Fibroblast of skin of scalp (primary cell): ENCODE measurements at regions not wholly inside any gene's neighbourhood (a gene's known extent, or its start where the extent isn't known, plus 50 kb on each side); places are given as distances from the start of the nearest gene placed in this dataset.

ENCODE experiments used
- DNase-seq: peaks from one replicate; pipeline ENCODE4 v3.0.0-alpha.2; 2013

DNA sequence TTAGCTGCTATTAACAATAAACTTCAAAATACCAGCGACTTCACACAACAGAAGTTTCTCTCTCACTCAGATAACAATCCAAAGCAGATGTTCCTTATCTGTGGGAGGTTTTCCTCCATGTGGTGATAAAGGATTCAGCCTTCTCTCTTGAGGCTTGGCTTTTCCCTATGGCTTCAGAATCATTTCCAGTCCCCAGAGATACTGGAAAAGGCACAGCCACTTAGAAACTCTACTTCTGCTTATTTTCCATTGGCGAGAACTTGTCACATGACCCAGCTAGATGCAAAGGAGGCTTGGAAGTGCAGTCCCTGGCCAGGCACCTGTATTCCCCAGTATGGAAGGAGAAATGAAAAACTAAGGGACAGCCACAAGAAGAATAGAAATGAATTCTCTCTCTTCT, 344.8 kb downstream of the MTX2 start:
- no peak for DNase-seq

DNA sequence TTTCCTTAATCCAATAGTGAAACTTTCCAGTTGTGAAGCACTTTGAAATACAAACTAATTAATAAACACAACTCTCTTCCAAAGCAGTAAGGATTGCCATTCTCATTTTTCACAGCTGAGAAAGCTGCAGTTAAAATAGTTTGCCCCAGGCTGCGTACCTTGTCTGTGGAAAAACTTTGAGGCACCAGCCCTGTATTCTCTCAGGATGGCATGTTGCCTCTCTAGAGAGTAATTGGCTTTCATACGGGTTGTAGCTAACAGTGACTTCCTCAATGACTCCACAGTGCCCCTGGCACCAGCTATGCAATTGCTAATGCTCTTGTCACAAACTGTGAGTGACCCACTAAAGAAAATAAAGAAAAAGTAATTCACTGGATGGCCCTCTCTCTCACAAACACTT, 345.7 kb downstream of the MTX2 start:
- DNase-seq: no peak

DNA sequence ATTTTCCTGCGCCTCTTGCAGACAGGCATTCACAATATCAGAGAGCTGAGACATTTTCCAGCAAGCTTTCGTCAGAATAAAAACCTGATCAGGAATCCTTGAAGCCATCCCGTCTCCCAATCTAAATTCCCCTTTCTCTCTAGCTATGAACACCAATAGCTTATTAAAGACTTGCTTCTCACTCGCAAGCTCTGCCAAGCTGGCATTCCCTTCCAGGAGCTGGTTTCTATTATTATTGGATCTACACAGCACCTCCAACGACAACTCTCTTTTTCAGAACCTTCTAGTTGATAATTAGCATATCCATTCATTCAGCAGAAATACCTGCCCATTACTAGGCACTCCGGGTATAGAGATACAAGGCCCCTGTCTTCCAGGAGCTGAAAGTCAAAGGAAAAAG, 350.3 kb downstream of the MTX2 start:
- DNase-seq: no peak

DNA sequence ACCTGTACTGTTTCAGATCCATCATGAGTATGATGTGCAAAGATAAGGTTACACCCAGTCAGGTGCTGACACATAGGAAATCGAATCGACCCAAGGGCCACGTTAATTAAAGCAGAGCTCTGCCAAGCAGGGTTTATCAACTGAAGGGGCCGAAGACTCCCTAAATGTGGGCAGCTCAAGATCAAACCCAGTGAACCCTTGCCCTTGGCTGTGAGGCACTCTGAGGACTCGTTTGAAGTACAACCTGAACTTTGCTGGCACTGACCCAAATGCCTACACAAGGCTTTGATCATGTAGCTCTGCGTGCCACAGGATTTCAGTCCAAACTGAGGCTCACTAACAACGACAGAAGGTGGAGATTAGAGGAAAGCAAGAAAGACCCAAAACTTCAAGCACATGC, 352.1 kb downstream of the MTX2 start:
- no peak for DNase-seq

DNA sequence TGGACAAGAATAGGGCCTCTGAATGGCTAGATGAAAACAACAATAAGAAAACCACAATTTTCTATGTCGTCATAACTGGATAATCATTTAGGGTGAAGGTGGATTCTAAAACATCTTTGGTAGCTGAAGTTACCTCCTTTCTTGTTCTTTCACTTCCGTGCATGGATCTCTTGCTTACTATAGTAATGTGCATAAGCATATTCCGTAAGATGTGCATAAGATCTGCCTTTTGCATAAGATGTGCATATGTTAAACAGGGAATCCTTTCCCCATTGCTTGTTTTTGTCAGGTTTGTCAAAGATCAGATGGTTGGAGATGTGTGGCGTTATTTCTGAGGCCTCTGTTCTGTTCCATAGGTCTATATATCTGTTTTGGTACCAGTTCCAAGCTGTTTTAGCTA, 353.6 kb downstream of the MTX2 start:
- no peak for DNase-seq

DNA sequence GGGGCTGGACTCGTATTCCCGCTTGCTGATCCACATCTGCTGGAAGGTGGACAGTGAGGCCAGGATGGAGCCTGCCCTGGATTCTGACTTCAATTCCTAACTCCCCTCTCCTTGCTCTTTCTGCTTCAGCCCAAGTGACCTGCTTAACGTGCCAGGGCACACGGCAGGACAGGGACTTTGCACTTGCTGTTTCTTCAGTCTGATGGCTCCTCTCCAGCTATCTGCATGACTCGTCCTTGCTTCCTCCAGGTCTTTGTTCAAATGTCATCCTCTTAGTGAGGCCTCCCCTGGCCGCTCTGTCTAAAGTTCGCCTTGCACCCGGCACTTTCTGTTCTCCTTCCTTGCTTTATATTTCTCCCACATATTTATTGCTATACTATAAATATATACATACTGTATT, 357.6 kb downstream of the MTX2 start:
- DNase-seq: no peak

DNA sequence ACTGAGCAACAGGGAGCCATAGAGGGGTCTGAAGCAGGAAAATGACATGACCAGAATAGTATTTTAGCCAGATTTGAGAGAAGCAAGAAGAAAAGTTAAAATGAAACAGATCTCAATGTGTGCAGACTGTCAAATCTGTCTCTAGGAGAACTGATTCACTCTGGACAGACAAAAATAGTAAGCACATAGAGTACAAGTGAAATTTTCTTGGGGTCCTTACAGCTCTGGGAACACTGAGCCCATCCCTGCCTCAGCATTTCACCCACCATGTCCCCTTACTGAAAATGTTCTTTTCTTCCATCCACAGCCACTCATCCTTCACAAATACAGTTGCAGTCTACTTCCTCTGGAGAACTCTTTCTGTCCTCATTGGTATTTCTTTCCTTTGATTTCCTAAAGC, 359.2 kb downstream of the MTX2 start:
- no peak for DNase-seq

DNA sequence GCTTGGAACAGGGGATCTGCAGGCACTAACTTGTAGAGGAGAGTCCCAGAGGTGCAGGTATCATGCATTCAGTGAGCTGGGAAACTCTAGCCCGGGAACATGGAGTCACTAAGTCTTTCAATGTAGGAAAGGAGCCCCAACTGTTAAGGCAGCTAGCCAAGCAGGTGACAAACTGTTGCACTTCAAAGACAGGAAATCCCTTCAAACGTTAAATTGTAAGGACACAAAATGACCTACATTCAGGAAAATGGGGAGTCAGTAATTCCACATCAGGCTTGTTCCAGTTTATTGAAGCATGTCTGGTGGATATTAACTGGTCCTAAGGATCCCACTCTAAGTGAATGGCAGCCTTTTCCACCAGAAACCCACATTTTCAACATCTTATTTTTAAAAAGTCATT, 364.5 kb downstream of the MTX2 start:
- no peak for DNase-seq

DNA sequence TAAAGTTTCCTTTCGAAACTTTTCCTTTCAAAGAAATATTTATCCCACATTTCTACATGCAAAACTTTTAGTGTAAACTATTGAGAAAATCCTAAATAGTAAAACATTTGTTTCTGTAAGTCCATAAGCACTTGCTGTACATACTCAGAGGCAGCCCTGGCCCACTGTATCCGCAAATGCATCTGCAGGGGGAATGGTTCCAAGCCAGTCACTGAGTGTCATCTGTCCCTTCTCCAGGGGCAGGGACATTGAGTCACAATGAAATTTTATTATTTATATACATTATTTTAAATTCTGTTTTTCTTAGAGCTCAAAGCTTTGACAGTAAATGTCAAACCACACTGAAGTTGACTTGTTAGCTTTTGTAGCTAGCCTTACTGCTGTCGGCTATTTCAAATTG, 367.2 kb downstream of the MTX2 start:
- DNase-seq: no peak

DNA sequence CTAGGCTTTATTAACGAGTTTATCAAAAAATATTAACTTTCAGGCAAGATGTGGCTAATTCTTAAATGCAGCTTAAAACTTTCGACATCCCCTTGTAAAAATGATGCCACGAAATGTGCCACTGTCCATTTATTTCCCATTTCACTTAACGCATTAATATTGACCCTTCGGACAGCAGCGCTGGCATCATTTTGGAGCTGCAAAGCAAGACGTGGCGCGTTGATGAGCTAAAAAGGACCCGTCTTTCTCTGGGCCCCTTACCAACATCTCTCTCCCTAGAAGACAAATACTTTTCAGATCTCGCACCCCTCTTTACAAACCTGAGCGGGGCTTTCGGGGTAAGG, 367.9 kb downstream of the MTX2 start:
- DNase-seq: no peak

DNA sequence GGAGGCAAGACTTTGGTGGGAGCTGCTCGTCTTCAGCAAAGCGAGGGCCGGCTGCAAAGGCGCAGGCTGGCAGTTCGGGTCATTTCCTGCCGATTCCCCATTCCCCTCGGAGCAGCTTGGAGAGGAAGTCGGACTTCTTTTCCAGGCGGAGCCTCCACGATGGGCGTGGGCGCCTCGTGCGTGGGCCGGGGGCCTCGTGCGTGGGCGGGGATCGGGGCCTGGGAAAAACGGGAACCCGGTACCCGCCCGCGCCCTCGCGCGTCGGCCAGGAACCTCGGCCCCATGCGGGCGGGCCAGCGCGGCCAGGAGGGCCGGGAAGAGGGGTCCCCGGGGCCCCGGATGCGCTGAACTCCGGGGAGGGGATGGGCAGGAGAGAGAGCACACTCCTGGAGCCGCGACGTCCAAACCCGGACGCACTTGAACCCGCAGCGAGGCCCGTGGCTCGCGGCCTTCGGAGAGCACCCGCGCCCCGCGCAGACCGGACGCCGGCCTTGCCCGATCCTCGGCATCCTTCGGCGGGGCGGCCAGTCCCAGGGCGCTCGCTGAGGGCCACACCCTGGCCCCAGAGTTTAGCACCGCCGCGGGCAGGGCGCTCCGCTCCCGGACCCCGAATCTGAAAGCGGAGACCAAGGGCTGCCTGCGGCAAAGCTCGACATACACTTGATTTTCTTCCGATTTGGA, 368.4 kb downstream of the MTX2 start:
- peak; percentile 83 for DNase-seq

DNA sequence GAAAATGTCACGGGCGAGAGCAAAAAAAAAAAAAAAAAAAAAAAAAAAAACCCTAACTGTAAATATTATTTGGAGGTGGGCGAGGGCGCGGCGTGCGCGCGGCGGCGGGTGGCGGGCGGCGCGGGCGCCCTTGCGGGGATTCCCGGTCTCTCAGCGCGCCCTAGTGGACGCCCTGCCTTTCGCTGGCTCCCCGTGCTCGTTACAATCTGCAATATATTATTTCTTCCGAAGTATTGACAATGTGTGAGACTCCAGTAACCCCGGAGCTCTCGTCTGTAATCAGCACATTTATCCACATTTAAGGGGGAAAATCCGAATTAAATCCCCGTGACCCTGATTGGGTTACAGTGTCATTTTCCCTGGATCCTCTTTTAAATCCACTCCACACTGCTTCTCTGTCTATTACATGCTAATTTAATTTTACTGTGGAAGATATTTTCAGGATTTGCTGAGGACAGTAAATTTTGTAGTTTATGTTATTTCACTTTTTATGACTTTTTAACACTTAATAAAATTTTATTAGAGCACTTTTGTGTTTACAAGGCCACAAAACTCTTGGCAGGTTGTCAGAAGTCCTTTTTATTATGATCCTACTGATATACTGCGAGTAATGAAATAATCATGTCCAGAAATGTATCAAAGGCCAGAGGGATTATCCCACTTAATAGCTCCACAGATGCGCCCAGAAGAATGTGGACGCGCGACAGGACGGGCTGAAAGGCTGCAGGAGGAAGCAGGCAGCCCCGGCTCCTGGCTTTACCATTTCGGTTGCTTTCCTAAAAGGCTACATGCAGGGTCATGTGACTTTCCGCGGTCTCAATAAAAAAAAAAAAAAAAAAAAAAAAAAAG, 369.1 kb downstream of the MTX2 start:
- peak; percentile 81 for DNase-seq

DNA sequence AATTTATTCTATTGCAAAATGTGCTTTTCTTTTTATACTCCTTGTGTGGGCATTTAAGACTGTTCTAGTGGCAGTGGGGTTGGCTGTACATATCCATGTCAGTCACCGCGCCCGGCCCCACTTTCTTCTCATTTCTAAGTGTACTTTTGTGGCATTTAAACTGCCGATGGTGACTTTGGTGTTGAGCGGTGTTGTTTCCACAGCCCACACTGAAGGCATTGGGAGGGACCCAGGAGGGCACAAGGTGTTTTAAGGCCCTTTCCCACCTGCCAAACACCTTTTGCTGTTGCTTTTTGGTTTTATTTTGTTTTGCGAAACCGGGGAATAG, 369.7 kb downstream of the MTX2 start:
- DNase-seq: no peak

DNA sequence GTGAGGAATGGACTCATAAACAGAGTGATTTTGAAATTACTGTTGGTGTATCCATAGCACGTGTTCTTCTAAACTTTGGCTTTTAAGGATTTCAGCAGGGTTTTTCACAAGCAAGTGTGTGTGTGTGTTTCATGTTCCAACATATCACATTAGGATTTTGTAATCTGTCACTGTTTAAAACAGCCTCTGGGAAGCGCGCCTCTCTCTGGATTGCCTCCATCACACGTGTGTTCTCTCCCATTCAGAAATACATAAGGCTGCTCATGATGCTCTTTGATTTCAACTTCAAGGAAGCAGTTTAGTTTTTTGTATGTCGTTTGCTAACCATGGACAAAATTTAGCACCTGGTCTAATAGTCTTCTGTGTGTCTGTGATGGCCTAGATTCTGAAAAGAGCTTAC, 370.4 kb downstream of the MTX2 start:
- DNase-seq: peak; percentile 44

DNA sequence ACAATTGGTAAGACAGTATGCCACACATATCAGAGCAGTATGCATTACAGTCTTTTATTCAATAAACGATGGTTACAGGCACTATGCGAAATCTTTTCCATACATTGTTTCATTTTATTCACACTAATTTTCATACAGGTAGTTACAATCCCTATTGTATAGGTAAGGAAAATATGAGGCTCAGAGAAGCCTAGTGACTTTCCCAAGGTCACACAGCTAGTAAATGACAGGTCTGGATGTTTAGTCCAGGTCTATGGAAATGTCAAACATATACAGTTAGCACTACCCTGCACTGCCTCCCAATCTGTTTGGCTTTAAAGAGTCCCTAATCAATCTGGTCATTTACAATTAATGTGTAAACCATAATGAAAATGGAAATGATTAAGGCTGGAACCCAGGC, 372.2 kb downstream of the MTX2 start:
- no peak for DNase-seq

DNA sequence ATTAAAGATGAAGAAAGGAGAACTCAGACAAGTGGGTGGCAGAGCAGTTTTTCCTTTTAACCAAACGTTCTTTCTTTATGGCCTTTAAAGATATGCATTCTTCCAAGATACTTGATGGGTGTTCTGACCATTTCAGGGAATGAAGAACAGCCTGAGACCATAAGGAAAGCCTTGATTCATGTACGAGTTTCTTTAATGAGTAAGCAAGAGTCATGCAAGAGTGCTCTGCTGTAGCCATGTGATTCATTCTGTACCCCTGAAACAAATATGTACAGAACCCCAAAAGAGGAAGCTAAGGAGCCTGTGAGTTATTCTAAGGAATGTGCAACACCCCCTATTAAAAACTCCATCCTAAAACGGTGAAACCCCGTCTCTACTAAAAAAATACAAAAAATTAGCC, 372.8 kb downstream of the MTX2 start:
- DNase-seq: peak; percentile 88

DNA sequence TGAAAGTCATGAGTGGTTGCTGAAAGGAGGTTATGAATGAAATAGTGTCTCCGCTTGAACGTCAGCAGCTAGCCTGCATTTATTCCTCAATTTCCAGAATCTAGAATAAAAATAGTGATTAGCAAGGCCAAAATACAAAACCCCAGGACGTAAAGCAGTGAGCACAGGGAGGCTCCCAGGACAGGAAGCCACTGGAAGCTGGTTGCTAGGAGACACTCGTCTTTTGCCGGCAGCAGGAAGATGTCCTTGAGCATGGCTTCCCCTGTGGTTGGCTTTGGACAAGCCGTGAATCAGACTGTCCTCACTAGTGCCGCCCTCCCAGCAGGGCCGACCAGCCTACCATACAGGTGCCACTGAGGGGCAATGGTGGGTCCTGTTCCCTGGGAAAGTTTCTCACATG, 374.4 kb downstream of the MTX2 start:
- peak; percentile 60 for DNase-seq

DNA sequence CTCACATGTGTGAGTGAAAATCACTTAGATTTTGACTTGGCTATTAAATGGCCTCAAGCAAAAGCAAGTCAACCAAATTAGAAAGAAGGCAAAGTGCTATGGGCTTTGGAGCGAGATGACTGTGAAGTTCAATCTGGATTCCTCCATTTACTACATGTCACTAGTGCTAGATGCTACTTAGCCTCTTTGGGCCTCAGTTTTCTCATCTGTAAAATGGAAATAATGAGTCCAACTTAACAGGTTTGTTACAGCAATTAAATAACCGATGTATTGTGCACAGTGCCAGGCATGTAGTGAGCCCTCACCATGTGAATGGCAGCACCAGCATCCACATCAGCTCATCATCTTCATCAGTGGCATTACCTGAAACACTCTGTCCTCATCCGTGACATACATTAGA, 376.3 kb downstream of the MTX2 start:
- no peak for DNase-seq

DNA sequence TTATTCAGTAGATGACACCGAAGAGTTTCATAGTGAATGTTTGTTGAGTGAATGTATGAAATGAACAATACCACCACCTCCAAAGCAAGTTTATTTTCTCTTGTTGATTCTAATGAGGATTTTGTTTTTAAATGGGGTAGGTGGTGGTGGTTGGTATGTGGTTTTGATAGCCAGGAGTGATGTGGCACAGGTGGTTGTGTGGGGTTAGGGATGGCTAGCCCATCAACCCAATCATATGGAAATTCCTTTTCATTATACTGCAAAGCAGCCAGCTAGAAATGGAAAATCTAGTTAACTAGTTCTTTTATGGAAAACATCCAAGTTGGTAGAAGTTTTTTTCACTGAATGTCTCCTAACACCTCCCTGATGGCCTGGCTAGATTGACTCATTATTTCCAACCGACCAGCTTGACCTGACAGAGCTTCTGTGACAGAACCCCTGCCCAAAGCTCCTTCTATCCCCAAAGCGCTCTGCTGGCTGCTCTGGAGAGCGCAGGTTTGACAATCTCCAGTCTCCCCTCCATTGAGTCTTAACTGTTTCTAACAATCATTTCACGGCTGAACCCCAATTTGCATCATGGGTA, 376.9 kb downstream of the MTX2 start:
- no peak for DNase-seq

DNA sequence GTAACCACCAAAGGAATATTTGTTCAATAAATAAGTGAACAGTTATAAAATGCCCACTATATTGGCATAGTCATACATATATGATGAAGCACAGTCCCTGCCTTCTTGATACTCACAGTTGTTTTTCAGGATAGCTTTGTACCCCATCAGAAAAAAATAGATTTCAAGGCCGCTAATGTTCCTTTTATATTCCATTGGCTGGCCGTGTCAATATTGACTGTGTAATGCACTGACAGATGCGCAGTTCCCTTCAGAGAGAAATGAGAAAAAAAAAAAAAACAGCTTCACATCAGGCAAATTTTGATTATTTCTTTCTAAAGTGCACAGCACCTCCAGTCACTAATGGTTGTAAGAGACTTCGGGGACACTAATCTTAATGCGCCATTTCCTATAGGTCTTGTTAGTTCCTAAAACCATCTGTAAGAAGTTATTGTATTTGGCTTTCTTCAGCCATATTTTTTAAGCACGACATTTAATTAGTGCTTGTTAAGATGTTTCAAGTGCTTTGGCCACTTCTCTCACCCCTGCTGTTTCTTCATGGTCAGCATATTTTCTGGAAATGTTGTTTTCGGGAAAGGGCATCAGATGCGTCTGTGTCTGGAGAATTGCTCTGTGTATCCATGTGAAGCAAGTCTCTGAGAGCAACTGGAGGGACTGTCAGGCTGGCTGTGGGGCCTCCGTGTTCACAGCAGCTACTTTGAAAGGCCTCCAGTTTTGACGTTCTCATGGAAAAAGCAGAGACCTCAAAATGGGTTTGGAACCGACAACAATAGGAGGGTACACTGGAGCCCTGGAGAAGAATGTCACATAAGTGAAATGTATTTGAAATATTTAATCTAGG, 378.3 kb downstream of the MTX2 start:
- DNase-seq: no peak

DNA sequence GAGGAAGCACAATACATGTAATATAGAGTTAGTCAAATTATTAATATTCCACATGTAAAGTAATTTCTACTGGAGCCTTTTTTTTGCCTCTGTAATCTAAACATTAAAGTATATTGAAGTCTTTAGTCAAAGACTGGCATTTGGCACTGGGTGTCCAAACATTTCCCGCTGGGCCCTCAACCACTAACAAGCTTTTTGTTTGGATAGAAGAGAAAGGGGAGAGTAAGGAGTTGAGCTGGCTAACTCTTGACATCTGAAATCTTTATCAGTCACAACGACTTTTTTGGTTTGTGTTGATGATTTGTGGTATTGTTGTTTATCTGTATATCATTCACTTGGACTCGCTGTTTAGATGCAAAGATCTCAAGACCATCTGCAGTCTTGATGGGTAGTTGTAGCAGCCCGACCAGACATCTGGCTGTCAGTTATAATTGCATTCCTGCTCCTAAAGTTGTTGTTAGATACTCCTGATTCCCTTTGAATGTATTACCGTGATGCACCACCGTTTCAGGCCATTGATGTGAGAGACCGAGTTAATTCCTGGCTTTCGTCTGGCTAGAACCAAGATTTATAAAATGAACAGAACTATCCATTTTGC, 379.6 kb downstream of the MTX2 start:
- DNase-seq: no peak

DNA sequence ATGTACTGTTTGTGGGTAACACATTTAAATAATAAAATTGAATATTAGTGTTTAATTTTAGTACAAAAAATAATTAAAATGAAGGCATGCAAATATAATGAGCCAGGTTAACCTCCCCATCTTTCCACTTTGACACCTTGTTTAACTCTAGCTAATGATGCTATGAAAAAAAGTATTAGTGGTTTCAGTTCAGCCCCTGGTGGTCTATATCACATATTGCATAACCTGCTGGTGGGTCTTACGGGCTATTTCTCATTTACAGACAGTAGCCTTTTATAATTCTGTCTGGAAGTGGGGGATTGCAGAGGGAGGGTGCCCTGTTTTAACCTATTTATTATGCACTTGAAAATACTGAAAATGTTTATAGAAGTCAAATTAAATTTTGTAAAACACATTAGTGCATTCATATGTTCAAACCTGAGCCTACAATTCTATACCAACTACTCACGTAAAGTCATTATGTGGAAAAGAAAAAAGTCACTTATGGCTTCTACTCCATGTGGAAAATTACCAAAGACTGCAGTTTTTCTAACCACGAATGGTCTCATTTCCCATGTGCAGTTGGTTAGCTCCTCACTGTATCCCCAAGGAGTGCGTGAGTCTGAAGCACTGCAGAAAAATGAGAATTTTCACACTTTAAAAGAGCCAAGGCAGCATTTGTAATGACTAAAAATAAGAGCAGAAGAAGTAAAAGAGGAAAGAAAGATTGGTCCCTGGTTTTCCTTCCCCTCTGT, 381.0 kb downstream of the MTX2 start:
- DNase-seq: no peak
